B cell (primary cell): ENCODE measurements at regions not wholly inside any gene's neighbourhood (a gene's known extent, or its start where the extent isn't known, plus 50 kb on each side); places are given as distances from the start of the nearest gene placed in this dataset.

ENCODE experiments used
- EZH2 ChIP-seq: IDR thresholded peaks from 2 replicates; pipeline ENCODE4 v1.6.1; 2012; ENCODE audit warnings: borderline replicate concordance, low read depth, mild to moderate bottlenecking, moderate library complexity, low read length; ENCODE audit not compliant: insufficient read depth, poor library complexity, severe bottlenecking
- TF ChIP-seq, protein P1 (sequence below): fragments of 200-600 bp; IDR thresholded peaks from one replicate; pipeline ENCODE4 v1.8.0; 2022; ENCODE audit warnings: antibody characterized with exemption, mild to moderate bottlenecking

DNA sequence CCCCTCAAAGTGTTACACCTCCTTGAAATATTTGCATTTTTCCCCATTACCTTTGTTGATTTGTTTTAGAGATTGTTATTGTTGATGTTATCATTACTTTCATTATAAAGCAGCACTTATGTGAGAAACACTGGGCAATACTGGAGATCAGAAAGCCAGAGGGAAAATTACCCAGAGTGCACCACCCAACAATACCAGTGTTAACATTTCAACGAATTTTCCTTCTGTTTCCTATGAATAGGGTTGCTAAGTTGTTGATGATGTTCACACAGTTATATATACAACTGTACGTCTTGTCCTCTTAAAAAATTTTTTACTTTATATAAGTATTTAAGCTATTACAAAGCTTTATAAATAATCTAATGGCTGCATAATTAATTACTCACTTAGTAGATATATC is 173.6 kb upstream of the UMPS start:
- TF ChIP-seq, protein P1, sequence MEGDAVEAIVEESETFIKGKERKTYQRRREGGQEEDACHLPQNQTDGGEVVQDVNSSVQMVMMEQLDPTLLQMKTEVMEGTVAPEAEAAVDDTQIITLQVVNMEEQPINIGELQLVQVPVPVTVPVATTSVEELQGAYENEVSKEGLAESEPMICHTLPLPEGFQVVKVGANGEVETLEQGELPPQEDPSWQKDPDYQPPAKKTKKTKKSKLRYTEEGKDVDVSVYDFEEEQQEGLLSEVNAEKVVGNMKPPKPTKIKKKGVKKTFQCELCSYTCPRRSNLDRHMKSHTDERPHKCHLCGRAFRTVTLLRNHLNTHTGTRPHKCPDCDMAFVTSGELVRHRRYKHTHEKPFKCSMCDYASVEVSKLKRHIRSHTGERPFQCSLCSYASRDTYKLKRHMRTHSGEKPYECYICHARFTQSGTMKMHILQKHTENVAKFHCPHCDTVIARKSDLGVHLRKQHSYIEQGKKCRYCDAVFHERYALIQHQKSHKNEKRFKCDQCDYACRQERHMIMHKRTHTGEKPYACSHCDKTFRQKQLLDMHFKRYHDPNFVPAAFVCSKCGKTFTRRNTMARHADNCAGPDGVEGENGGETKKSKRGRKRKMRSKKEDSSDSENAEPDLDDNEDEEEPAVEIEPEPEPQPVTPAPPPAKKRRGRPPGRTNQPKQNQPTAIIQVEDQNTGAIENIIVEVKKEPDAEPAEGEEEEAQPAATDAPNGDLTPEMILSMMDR: no peak
- TF ChIP-seq EZH2: no peak
